ENCODE measurements at regions not wholly inside any gene's neighbourhood (a gene's known extent, or its start where the extent isn't known, plus 50 kb on each side); places are given as distances from the start of the nearest gene placed in this dataset.

DNA sequence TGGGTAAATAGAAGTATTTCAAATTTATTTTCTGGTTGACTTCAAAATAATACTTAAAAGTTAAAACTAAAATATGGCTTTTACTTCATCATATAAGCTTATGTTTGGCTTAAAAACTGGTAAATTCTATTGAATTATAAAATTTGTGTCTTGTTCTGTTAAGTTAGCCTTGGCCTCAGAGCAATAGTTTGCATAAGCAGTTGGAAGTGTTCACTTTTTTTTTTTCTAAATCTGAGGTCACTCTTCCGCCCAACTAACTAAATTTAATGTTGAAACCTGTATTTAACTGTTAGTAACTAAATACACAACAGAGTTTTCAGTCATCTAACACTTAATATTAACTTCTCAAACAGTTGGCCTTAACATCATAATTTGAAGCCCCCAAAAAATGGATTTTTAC, 871.7 kb upstream of the ADAMTS5 start:
- Histone ChIP-seq H3K27ac (ENCODE audit: low read depth, low read length) (no peak overlapping the region), H3K9ac (ENCODE audit: low read depth, low read length) (no peak overlapping the region), H3K27me3 (ENCODE audit: insufficient read depth, low read length) (no peaks in the 10 kb centered on the region), H3K36me3 (ENCODE audit: insufficient read depth, low read length) (no peaks in the 10 kb centered on the region), H3K4me1 (ENCODE audit: insufficient read depth, low read length) (no peaks in the 10 kb centered on the region), H3K4me3 (ENCODE audit: low read length) (no peak overlapping the region), H3K9me3 (ENCODE audit: insufficient read depth, low read depth, low read length) (no peaks in the 10 kb centered on the region)
- WGBS, result 100% methylated on average over 1 of the region's 1 CpG

DNA sequence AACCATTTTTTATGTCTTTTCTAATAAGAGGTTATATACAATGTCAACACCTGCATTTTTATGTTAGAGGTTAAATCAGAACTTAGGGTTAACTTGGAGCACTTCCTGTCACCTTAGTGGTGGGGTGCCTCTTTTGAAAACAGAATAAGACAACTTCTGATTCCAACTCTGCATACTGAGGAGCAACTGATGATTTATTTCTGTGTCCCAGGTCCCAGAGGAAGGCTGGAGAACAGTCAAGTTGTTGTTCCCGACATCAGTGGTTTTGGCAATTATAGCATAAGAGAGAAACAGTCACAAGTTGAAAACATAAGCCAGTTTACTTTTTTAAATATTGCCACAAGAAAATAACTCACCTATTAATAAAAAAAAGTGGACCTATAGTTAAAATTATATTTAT, 871.0 kb upstream of the ADAMTS5 start:
- H3K9ac ChIP-seq (ENCODE audit: low read depth, low read length), result no peak overlapping the region
- WGBS, result 94% methylated on average over 1 of the region's 1 CpG
- no peaks in the 10 kb centered on the region for H3K9me3 ChIP-seq (ENCODE audit: insufficient read depth, low read depth, low read length)
- no peaks in the 10 kb centered on the region for H3K27me3 ChIP-seq (ENCODE audit: insufficient read depth, low read length)
- no peaks in the 10 kb centered on the region for H3K4me1 ChIP-seq (ENCODE audit: insufficient read depth, low read length)
- no peaks in the 10 kb centered on the region for H3K36me3 ChIP-seq (ENCODE audit: insufficient read depth, low read length)
- H3K4me3 ChIP-seq (ENCODE audit: low read length), result no peak overlapping the region
- H3K27ac ChIP-seq (ENCODE audit: low read depth, low read length), result no peak overlapping the region

DNA sequence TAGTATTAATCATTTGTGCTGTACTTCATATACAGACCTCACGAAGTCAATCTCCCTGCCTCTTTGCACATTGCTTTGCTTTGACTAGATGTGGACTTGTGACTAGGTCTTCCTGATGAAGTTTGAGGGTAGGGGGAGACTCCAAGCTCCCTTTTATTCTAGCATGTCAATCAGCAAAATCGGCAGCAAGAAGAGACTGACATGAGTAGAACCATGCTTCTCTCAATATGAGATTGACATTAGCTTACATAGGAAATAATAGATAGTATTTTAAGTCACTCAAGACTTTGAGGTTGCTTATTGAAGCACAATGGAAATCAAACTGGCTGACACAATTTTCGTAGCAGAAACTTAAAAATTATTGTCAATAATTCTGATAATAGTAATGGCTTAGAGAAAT, 866.4 kb upstream of the ADAMTS5 start:
- H3K36me3 ChIP-seq (ENCODE audit: insufficient read depth, low read length), result no peaks in the 10 kb centered on the region
- no peaks in the 10 kb centered on the region for H3K9me3 ChIP-seq (ENCODE audit: insufficient read depth, low read depth, low read length)
- 100% methylated on average over 1 of the region's 3 CpGs for WGBS
- H3K27me3 ChIP-seq (ENCODE audit: insufficient read depth, low read length), result no peaks in the 10 kb centered on the region
- no peak overlapping the region for H3K9ac ChIP-seq (ENCODE audit: low read depth, low read length)
- H3K4me3 ChIP-seq (ENCODE audit: low read length), result no peak overlapping the region
- H3K4me1 ChIP-seq (ENCODE audit: insufficient read depth, low read length), result no peaks in the 10 kb centered on the region
- no peak overlapping the region for H3K27ac ChIP-seq (ENCODE audit: low read depth, low read length)

DNA sequence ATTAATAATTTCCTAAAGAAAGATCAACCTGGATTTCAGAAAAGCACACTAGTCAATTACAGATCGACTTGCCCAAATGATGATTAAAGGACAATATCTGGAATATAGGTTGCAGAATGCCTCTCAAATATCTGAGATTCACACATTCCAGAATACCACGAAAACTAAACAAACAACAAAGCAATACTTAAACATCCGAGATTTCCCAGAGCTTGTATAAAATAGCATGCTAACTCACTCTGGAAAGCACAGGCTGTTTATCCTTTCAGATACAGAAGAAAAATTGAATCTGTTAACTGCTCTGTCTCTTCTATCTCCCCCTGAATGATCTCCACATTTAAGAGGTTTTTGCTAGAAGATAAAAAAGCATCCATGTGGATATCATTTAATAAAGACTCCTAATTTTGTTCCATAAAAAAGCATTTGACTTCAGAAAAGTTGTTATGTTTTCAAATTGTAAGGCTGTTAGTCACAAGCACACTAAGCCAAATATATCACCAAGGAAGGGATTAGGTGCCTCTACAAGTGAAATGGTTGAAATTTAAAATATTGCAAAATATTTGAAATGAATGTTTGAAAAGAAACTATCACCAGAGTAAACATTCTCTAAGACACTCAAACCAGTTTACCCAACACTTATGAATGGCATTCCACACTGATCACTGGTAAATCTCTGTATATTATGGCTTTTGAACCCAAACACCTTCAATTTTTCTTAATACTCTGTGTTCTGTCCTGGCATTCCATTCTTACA, 865.1 kb upstream of the ADAMTS5 start:
- no peaks in the 10 kb centered on the region for H3K4me1 ChIP-seq (ENCODE audit: insufficient read depth, low read length)
- no peak overlapping the region for H3K27ac ChIP-seq (ENCODE audit: low read depth, low read length)
- H3K36me3 ChIP-seq (ENCODE audit: insufficient read depth, low read length), result no peaks in the 10 kb centered on the region
- H3K4me3 ChIP-seq (ENCODE audit: low read length), result no peak overlapping the region
- no peak overlapping the region for H3K9ac ChIP-seq (ENCODE audit: low read depth, low read length)
- 91% methylated on average over 3 of the region's 3 CpGs for WGBS
- no peaks in the 10 kb centered on the region for H3K27me3 ChIP-seq (ENCODE audit: insufficient read depth, low read length)
- H3K9me3 ChIP-seq (ENCODE audit: insufficient read depth, low read depth, low read length), result no peaks in the 10 kb centered on the region

GRCh38 chr21:27831177-27831576, 864.3 kb upstream of the ADAMTS5 start:
- Histone ChIP-seq H3K4me1 (ENCODE audit: insufficient read depth, low read length) (no peaks in the 10 kb centered on the region), H3K9ac (ENCODE audit: low read depth, low read length) (no peak overlapping the region), H3K27ac (ENCODE audit: low read depth, low read length) (no peak overlapping the region), H3K9me3 (ENCODE audit: insufficient read depth, low read depth, low read length) (no peaks in the 10 kb centered on the region), H3K27me3 (ENCODE audit: insufficient read depth, low read length) (no peaks in the 10 kb centered on the region), H3K4me3 (ENCODE audit: low read length) (no peak overlapping the region), H3K36me3 (ENCODE audit: insufficient read depth, low read length) (no peaks in the 10 kb centered on the region)
- 91% methylated on average over 1 of the region's 1 CpG for WGBS

GRCh38 chr21:27827972-27828371, 861.1 kb upstream of the ADAMTS5 start:
- H3K4me3 ChIP-seq (ENCODE audit: low read length), result no peak overlapping the region
- 80% methylated on average over 2 of the region's 3 CpGs for WGBS
- no peaks in the 10 kb centered on the region for H3K36me3 ChIP-seq (ENCODE audit: insufficient read depth, low read length)
- no peak overlapping the region for H3K27ac ChIP-seq (ENCODE audit: low read depth, low read length)
- no peaks in the 10 kb centered on the region for H3K4me1 ChIP-seq (ENCODE audit: insufficient read depth, low read length)
- no peak overlapping the region for H3K9ac ChIP-seq (ENCODE audit: low read depth, low read length)
- H3K27me3 ChIP-seq (ENCODE audit: insufficient read depth, low read length), result no peaks in the 10 kb centered on the region
- H3K9me3 ChIP-seq (ENCODE audit: insufficient read depth, low read depth, low read length), result no peaks in the 10 kb centered on the region

- no peak overlapping the region for H3K9ac ChIP-seq (ENCODE audit: low read depth, low read length)
These were observed 858.1 kb upstream of the ADAMTS5 start for GRCh38 chr21:27825035-27825434.

DNA sequence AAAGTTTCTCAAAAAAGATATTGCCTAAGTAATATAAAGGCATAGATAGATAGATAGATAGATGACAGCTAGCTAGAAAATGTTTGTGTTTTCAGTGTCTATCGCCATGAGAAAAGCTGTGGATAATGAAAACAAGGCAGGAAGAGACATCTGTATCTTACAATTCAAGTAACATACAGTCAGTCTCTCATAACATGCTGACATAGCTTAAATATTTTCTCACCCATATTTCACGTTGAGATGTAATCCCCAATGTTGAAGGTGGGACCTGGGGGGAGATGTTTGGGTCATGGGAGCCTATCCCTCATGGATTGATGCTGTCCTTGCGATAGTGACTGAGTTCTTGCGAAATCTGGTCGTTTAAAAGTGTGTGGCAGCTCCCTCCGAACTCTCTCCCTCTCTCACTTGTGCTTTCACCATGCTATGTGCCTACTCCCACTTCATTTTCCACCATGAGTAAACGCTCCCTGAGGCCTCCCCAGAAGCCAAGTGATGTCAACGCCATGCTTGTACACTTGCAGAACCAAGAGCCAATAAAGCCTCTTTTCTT, 856.8 kb upstream of the ADAMTS5 start:
- H3K9ac ChIP-seq (ENCODE audit: low read depth, low read length), result no peak overlapping the region
- H3K9me3 ChIP-seq (ENCODE audit: insufficient read depth, low read depth, low read length), result no peaks in the 10 kb centered on the region
- no peak overlapping the region for H3K4me3 ChIP-seq (ENCODE audit: low read length)
- no peaks in the 10 kb centered on the region for H3K4me1 ChIP-seq (ENCODE audit: insufficient read depth, low read length)
- WGBS, result 93% methylated on average over 8 of the region's 8 CpGs
- H3K27me3 ChIP-seq (ENCODE audit: insufficient read depth, low read length), result no peaks in the 10 kb centered on the region
- no peaks in the 10 kb centered on the region for H3K36me3 ChIP-seq (ENCODE audit: insufficient read depth, low read length)
- no peak overlapping the region for H3K27ac ChIP-seq (ENCODE audit: low read depth, low read length)

More at GRCh38 chr21:27825035-27825434, 858.1 kb upstream of the ADAMTS5 start:
- no peaks in the 10 kb centered on the region for H3K9me3 ChIP-seq (ENCODE audit: insufficient read depth, low read depth, low read length)
- no peaks in the 10 kb centered on the region for H3K27me3 ChIP-seq (ENCODE audit: insufficient read depth, low read length)
- no peak overlapping the region for H3K27ac ChIP-seq (ENCODE audit: low read depth, low read length)
- 86% methylated on average over 5 of the region's 5 CpGs for WGBS
- H3K36me3 ChIP-seq (ENCODE audit: insufficient read depth, low read length), result no peaks in the 10 kb centered on the region
- no peak overlapping the region for H3K4me3 ChIP-seq (ENCODE audit: low read length)
- H3K4me1 ChIP-seq (ENCODE audit: insufficient read depth, low read length), result no peaks in the 10 kb centered on the region

- Histone ChIP-seq H3K36me3 (ENCODE audit: insufficient read depth, low read length) (no peaks in the 10 kb centered on the region), H3K27me3 (ENCODE audit: insufficient read depth, low read length) (no peaks in the 10 kb centered on the region), H3K4me1 (ENCODE audit: insufficient read depth, low read length) (no peaks in the 10 kb centered on the region), H3K27ac (ENCODE audit: low read depth, low read length) (no peak overlapping the region), H3K9me3 (ENCODE audit: insufficient read depth, low read depth, low read length) (no peaks in the 10 kb centered on the region), H3K9ac (ENCODE audit: low read depth, low read length) (no peak overlapping the region), H3K4me3 (ENCODE audit: low read length) (no peak overlapping the region)
- WGBS, result no CpG with 5 or more reads among the region's 1 CpG
These were observed 853.5 kb upstream of the ADAMTS5 start for GRCh38 chr21:27820342-27820741.

- H3K9me3 ChIP-seq (ENCODE audit: insufficient read depth, low read depth, low read length), result no peaks in the 10 kb centered on the region
- H3K4me1 ChIP-seq (ENCODE audit: insufficient read depth, low read length), result no peaks in the 10 kb centered on the region
- H3K4me3 ChIP-seq (ENCODE audit: low read length), result no peak overlapping the region
- H3K27ac ChIP-seq (ENCODE audit: low read depth, low read length), result no peak overlapping the region
- 100% methylated on average over 1 of the region's 3 CpGs for WGBS
- H3K9ac ChIP-seq (ENCODE audit: low read depth, low read length), result no peak overlapping the region
- no peaks in the 10 kb centered on the region for H3K36me3 ChIP-seq (ENCODE audit: insufficient read depth, low read length)
- no peaks in the 10 kb centered on the region for H3K27me3 ChIP-seq (ENCODE audit: insufficient read depth, low read length)
These were observed 852.4 kb upstream of the ADAMTS5 start for GRCh38 chr21:27819299-27819698.

GRCh38 chr21:27818847-27819246, 852.0 kb upstream of the ADAMTS5 start:
- Histone ChIP-seq H3K4me1 (ENCODE audit: insufficient read depth, low read length) (no peaks in the 10 kb centered on the region), H3K27me3 (ENCODE audit: insufficient read depth, low read length) (no peaks in the 10 kb centered on the region)
- 97% methylated on average over 4 of the region's 4 CpGs for WGBS

More at GRCh38 chr21:27818847-27819246, 852.0 kb upstream of the ADAMTS5 start:
- H3K27ac ChIP-seq (ENCODE audit: low read depth, low read length), result no peak overlapping the region
- H3K9ac ChIP-seq (ENCODE audit: low read depth, low read length), result no peak overlapping the region
- no peaks in the 10 kb centered on the region for H3K9me3 ChIP-seq (ENCODE audit: insufficient read depth, low read depth, low read length)
- no peaks in the 10 kb centered on the region for H3K36me3 ChIP-seq (ENCODE audit: insufficient read depth, low read length)
- H3K4me3 ChIP-seq (ENCODE audit: low read length), result no peak overlapping the region
